GM12872 (cell line): ENCODE measurements at regions not wholly inside any gene's neighbourhood (a gene's known extent, or its start where the extent isn't known, plus 50 kb on each side); places are given as distances from the start of the nearest gene placed in this dataset.

ENCODE experiments used
- TF ChIP-seq, protein P1 (sequence below): IDR thresholded peaks from 3 replicates; pipeline ENCODE4 v1.5.1; 2011; ENCODE audit warnings: low read depth, mild to moderate bottlenecking, low read length, moderate library complexity; ENCODE audit not compliant: insufficient read depth

DNA sequence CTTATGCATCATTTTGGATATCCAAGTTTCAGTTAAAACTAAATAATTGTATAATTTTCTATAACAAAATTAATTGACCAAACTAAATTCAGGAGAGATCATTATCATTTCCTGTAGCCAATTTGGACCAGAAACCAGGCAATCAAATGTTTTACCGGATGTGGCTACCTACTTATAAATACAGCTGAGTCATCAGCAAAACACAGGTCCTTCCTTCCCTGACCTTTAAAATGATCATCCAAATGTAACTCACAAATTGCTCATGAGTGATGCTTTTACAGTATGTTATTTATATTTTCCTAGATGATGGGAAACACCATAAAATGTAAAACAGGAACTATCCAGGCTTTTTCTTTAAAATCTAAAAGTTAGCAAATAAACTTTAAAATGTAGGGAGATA, 133.7 kb downstream of the CBLN2 start:
- TF ChIP-seq, protein P1, sequence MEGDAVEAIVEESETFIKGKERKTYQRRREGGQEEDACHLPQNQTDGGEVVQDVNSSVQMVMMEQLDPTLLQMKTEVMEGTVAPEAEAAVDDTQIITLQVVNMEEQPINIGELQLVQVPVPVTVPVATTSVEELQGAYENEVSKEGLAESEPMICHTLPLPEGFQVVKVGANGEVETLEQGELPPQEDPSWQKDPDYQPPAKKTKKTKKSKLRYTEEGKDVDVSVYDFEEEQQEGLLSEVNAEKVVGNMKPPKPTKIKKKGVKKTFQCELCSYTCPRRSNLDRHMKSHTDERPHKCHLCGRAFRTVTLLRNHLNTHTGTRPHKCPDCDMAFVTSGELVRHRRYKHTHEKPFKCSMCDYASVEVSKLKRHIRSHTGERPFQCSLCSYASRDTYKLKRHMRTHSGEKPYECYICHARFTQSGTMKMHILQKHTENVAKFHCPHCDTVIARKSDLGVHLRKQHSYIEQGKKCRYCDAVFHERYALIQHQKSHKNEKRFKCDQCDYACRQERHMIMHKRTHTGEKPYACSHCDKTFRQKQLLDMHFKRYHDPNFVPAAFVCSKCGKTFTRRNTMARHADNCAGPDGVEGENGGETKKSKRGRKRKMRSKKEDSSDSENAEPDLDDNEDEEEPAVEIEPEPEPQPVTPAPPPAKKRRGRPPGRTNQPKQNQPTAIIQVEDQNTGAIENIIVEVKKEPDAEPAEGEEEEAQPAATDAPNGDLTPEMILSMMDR, result no peak

- TF ChIP-seq, protein P1, result no peak
Observed at GRCh38 chr18:72409903-72410302, 134.2 kb downstream of the CBLN2 start.

DNA sequence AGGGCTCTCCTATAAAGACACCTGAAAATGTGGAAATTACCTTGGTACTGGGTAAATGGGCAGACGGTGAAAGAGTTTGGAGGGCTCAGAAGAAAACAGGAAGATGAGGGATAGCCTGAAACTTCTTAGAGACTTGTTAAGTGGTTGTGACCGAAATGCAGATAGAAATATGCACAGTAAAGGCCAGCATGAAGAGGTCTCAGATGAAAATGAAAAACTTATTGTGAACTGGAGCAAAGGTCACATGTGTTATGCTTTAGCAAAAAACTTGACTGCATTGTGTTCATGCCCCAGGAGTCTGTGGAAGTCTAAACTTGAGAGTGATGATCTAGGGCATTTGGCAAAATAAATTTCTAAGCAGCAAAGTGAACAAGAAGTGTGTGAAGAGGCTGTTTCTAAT, 137.1 kb downstream of the CBLN2 start:
- TF ChIP-seq, protein P1, result no peak

DNA sequence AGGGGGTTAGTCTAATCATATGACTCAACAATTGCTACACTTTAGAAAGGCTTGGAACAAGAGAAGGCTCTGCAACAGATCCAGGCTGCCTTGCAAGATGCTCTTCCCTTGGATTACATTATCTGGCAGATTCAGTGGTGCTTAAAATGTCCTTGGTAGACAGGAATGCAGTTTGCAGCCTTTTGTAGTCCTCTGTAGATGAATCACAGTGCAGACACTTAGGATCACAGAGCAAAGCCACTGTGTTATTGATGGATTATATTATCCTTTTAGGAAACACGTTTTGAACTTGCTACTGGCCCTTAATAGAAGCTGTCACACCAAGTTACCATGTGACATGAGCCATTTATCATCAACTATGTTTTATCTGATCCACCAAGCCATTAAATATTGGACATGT, 152.2 kb downstream of the CBLN2 start:
- TF ChIP-seq, protein P1, result no peak

DNA sequence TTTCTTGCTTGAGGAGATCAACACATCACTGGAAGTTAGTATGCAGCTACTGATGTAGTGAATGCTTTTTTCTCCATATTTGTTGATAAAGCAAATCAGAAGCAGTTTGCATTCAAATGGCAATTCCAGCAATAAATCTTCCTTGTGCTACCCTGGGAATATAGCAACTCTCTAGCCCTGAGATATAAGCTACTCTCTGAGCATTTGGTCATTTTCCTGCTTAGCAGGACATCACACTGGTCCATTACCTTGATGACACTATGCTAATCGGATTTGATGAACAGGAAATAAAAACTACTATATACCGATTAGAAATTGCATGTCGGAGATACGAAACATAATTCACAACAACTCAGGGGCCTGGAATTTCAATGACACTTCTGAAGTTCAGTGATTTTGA, 152.7 kb downstream of the CBLN2 start:
- TF ChIP-seq, protein P1, result no peak

GRCh38 chr18:72378016-72378415, 166.1 kb downstream of the CBLN2 start:
- TF ChIP-seq, protein P1, result no peak

GRCh38 chr18:72376256-72376655, 167.9 kb downstream of the CBLN2 start:
- TF ChIP-seq, protein P1, result no peak

- TF ChIP-seq, protein P1, result no peak
Observed at GRCh38 chr18:72375618-72376017, 168.5 kb downstream of the CBLN2 start.
